ENCODE measurements at regions not wholly inside any gene's neighbourhood (a gene's known extent, or its start where the extent isn't known, plus 50 kb on each side); places are given as distances from the start of the nearest gene placed in this dataset.

DNA sequence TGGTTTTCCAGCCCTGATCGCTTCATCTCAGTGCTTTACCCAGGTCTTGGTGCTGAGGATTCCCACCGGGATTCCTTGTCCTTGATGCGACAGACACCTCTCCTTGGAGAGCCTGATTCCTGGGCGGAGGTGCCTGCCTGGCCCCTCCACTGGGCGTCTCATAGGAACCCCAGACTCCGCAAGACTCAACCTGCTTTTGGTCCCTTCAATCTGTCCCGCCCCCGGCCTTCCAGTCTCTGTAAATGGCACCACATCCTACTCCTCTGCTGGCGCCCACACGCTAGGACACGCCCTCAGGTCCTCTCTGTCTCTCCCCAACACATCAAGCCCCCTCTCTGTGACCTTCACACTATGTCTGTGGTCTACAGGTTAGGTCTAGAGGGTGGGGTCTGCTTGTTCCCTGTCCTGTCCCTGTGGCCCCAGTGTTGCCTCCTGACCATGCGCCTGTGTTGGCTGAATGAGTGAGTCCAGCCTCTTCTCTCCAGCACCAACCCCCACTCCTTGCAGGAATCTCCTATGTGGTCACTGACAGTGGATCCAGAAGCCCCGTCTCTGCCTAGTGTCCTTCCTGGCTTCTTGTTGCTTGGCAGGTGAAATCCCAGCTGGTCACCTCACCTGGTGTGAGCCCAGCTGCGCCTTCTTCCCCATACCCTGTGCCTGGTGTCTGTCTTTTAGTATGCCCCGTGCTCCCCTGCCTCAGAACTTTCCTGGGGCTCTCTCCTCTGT, 119.7 kb upstream of the C1orf174 start:
- no peak for TF ChIP-seq CTCF (IDR thresholded peaks at IDR 0.05)
- no peak for TF ChIP-seq POLR2A (IDR thresholded peaks at IDR 0.05)
- no peak overlapping the region for H3K4me3 ChIP-seq (ENCODE audit: low read depth, poor library complexity, severe bottlenecking)
- intact Hi-C loops (cut with DNase I; ENCODE audit: low total_unique reads): no loop called here
- DNase-seq (ENCODE audit: low spot score in 2 of 2): peak in 1 of 2 donors; percentile 53
- WGBS, 2 donors: 72 to 81% methylated on average over 15 of the region's 15 CpGs

GRCh38 chr1:4020449-4020848, 120.4 kb upstream of the C1orf174 start:
- H3K4me3 ChIP-seq (ENCODE audit: low read depth, poor library complexity, severe bottlenecking): no peak overlapping the region
- 57 to 72% methylated on average over 8 to 9 of the region's 9 CpGs for WGBS, 2 donors
- no peak for TF ChIP-seq POLR2A (IDR thresholded peaks at IDR 0.05)
- no peak for TF ChIP-seq CTCF (IDR thresholded peaks at IDR 0.05)
- no peak for DNase-seq (ENCODE audit: low spot score in 2 of 2)
- intact Hi-C loops (cut with DNase I; ENCODE audit: low total_unique reads): no loop called here

DNA sequence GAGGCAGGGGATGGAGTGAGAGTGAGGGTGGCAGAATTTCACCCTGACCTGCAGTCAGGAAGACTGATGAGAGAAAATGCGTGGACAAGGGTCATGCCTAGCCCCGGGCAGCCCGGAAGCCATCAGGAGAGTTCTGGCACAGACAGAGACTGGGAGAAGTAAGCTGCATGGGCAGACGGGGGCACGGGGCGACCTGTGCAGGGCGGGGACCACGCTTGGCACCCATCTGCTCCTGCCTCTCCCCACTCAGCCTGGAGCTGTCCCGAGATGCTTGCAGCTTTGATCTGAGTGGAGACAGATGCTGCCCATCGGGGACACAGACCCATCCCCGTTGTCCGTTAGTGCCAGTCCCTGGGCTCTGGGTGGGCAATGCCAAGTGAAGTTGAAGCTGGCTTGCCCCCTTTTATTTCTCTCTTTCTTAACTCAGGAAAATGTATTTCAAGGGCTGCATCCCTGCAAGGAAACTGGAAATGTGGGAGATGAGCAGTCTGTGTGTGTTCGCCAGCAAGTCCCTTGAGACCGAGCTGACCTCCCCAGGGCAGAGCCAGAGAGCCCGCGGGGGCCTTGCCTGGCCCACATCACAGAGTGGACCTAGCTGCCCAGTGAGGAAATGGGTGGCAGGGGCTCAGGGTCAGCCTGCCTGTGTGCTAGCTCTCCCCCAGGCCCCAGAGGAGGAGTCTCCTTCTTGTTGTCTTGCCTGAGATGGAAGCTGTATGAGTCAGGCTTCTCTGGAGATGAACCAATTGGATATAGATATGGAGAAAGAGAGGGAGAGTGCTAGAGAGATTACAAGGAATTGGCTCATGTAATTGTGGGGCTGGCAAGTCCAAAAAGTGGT, 121.3 kb upstream of the C1orf174 start:
- DNase-seq (ENCODE audit: low spot score in 2 of 2): no peak
- H3K4me3 ChIP-seq (ENCODE audit: low read depth, poor library complexity, severe bottlenecking): no peak overlapping the region
- 69 to 79% methylated on average over 16 of the region's 16 CpGs for WGBS, 2 donors
- intact Hi-C loops (cut with DNase I; ENCODE audit: low total_unique reads): no loop called here
- TF ChIP-seq CTCF (IDR thresholded peaks at IDR 0.05) (no peak), POLR2A (IDR thresholded peaks at IDR 0.05) (no peak)

- WGBS, 2 donors: 70 to 85% methylated on average over 3 of the region's 3 CpGs
- no peak overlapping the region for H3K4me3 ChIP-seq (ENCODE audit: low read depth, poor library complexity, severe bottlenecking)
- intact Hi-C loops (cut with DNase I; ENCODE audit: low total_unique reads): no loop called here
- no peak for DNase-seq (ENCODE audit: low spot score in 2 of 2)
- TF ChIP-seq POLR2A (IDR thresholded peaks at IDR 0.05) (no peak), CTCF (IDR thresholded peaks at IDR 0.05) (no peak)
Observed at GRCh38 chr1:4021974-4022268, 121.8 kb upstream of the C1orf174 start.

DNA sequence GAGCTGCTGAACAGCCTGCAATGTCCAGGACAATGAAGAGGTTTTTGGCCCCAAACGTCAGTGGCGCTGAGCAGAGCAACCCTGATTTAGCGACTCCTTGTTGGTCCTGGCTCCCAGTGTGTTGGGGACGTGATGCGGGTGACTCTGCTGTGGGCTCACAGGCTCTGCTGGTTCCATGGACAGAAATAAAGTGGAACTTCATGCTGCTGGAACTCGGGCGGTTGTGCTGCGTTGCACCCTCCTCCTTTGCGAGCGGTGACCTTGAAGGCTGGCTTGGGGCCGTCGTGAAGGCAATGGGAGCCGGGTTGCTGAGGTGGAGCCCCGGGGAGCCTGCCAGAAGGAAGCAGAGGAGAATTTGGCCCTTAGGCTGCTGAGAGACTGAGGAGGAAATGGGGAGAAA, 122.6 kb upstream of the C1orf174 start:
- TF ChIP-seq POLR2A (IDR thresholded peaks at IDR 0.05): no peak
- DNase-seq (ENCODE audit: low spot score in 2 of 2): no peak
- H3K4me3 ChIP-seq (ENCODE audit: low read depth, poor library complexity, severe bottlenecking): no peak overlapping the region
- WGBS, 2 donors: 68 to 84% methylated on average over 14 of the region's 14 CpGs
- intact Hi-C loops (cut with DNase I; ENCODE audit: low total_unique reads): no loop called here

- no peak overlapping the region for H3K4me3 ChIP-seq (ENCODE audit: low read depth, poor library complexity, severe bottlenecking)
- WGBS, 2 donors: 64 to 79% methylated on average over 5 of the region's 5 CpGs
- DNase-seq (ENCODE audit: low spot score in 2 of 2): peak in 1 of 2 donors; percentile 60
- intact Hi-C loops (cut with DNase I; ENCODE audit: low total_unique reads): no loop called here
- TF ChIP-seq CTCF (IDR thresholded peaks at IDR 0.05) (no peak), POLR2A (IDR thresholded peaks at IDR 0.05) (no peak)
Observed at GRCh38 chr1:4023678-4024077, 123.6 kb upstream of the C1orf174 start.
